GM12878 (cell line): ENCODE measurements at regions not wholly inside any gene's neighbourhood (a gene's known extent, or its start where the extent isn't known, plus 50 kb on each side); places are given as distances from the start of the nearest gene placed in this dataset.

Source experiments
- ATAC-seq: fragments of 200-7000 bp; cut with Tn5 transposase; 3 replicates; pipeline ENCODE4 v1.9.1; 2020; ENCODE audit warnings: mild to moderate bottlenecking, moderate library complexity
- BruUV-seq: library from RNA; stranded (reverse); fragments of 400-500 nt; replicated peaks from 2 replicates; lab custom pipeline; 2021; lab: Mats Ljungman, UMichigan
- CTCF ChIA-PET: fragments of 300-600 bp; sonication (Branson Sonifier 250); formaldehyde crosslinking; extraction: SDS; loops from one replicate; lab custom pipeline; 2021; ENCODE audit warnings: inconsistent platforms; lab: Yijun Ruan, JAX
- POLR2A ChIA-PET: fragments of 350-600 bp; formaldehyde crosslinking; extraction: SDS; loops from one replicate; lab custom pipeline; 2021; ENCODE audit warnings: inconsistent platforms; lab: Charles Lee
- RAD21 ChIA-PET: fragments of 300-600 bp; sonication (Branson Sonifier 250); formaldehyde crosslinking; loops from one replicate; lab custom pipeline; 2023; ENCODE audit warnings: antibody characterized with exemption; ENCODE audit not compliant: unreplicated experiment; lab: Charles Lee
- SMC1A ChIA-PET: fragments of 300-600 bp; sonication (Branson Sonifier 250); formaldehyde crosslinking; loops from one replicate; lab custom pipeline; 2023; ENCODE audit not compliant: unreplicated experiment, uncharacterized antibody; lab: Charles Lee
- DNase-seq: peaks from one replicate; pipeline ENCODE4 v3.0.0-alpha.2; 2011; ENCODE audit warnings: low read depth, low spot score
- FAIRE-seq: peaks from 3 replicates; lab custom pipeline; 2011; peaks lifted over from hg19 to GRCh38; lab: Jason Lieb, UNC
- H2AFZ ChIP-seq: 2 replicates; pipeline ENCODE4 v1.6.0; 2011; ENCODE audit warnings: low read depth, low read length, control low read depth; ENCODE audit not compliant: control insufficient read depth
- H3K27ac ChIP-seq: 2 replicates; pipeline ENCODE4 v1.5.1; 2011; ENCODE audit warnings: control low read depth; ENCODE audit not compliant: control insufficient read depth, insufficient read depth
- H3K27me3 ChIP-seq, 2 experiments: replicated peaks in 1 of 2; 2 replicates each; pipeline versions ENCODE4 v1.6.0 to v1.6.1; 2011; ENCODE audit warnings: low read length in 1 of 2; ENCODE audit not compliant: control insufficient read depth in 2 of 2, insufficient read depth in 2 of 2
- H3K36me3 ChIP-seq, 2 experiments: 2 replicates each; pipeline ENCODE4 v1.5.1; 2011; ENCODE audit warnings: low read length in 1 of 2; ENCODE audit not compliant: control insufficient read depth in 2 of 2, insufficient read depth in 2 of 2
- H3K4me1 ChIP-seq: 2 replicates; pipeline ENCODE4 v1.6.1; 2011; ENCODE audit warnings: mild to moderate bottlenecking, low read length, moderate library complexity, mixed read lengths; ENCODE audit not compliant: control insufficient read depth, insufficient read depth
- H3K4me2 ChIP-seq: 2 replicates; pipeline ENCODE4 v1.6.0; 2011; ENCODE audit warnings: control low read depth; ENCODE audit not compliant: control insufficient read depth, insufficient read depth
- H3K4me3 ChIP-seq: fragments of 200-600 bp; sonication (generic); 2 replicates; pipeline ENCODE4 v1.5.1; 2016
- H3K79me2 ChIP-seq: 2 replicates; pipeline ENCODE4 v1.6.0; 2011; ENCODE audit warnings: low read length; ENCODE audit not compliant: control insufficient read depth, insufficient read depth
- H3K9ac ChIP-seq: 2 replicates; pipeline ENCODE4 v1.8.0; 2011; ENCODE audit warnings: low read length, control low read depth, mixed read lengths; ENCODE audit not compliant: control insufficient read depth, insufficient read depth
- H3K9me3 ChIP-seq: replicated peaks from 3 replicates; pipeline ENCODE4 v1.5.1; 2011; ENCODE audit warnings: mild to moderate bottlenecking, low read length; ENCODE audit not compliant: control insufficient read depth, insufficient read depth
- H4K20me1 ChIP-seq: 2 replicates; pipeline ENCODE4 v1.6.0; 2011; ENCODE audit not compliant: control insufficient read depth, insufficient read depth
- BCL11A ChIP-seq: IDR thresholded peaks from 2 replicates; pipeline ENCODE4 v1.6.1; 2011; ENCODE audit warnings: low read depth, low read length
- GABPA ChIP-seq: IDR thresholded peaks from 2 replicates; pipeline ENCODE4 v1.6.1; 2014; ENCODE audit warnings: antibody characterized with exemption, low read depth, mild to moderate bottlenecking, inconsistent platforms
- KAT2A ChIP-seq: conservative IDR thresholded peaks from 2 replicates; pipeline ENCODE4 v1.6.1; 2011; ENCODE audit warnings: low read depth, low read length; ENCODE audit not compliant: control insufficient read depth
- NKRF ChIP-seq: fragments of 450-650 bp; conservative IDR thresholded peaks from 2 replicates; pipeline ENCODE4 v1.6.1; 2017; ENCODE audit warnings: mild to moderate bottlenecking, moderate library complexity
- TCF7 ChIP-seq: IDR thresholded peaks from 2 replicates; pipeline ENCODE4 v1.6.1; 2014; ENCODE audit warnings: antibody characterized with exemption, borderline replicate concordance
- ZBTB33 ChIP-seq: fragments of 450-650 bp; IDR thresholded peaks from 2 replicates; pipeline ENCODE4 v1.6.1; 2017; ENCODE audit warnings: mild to moderate bottlenecking
- WGBS: methylation state at CpG from one replicate; pipeline ENCODE4 v1.1.6; 2016; ENCODE audit warnings: low lambda C conversion rate; ENCODE audit not compliant: insufficient replicate concordance, insufficient coverage; ENCODE audit errors: missing lambda C conversion rate; 5-methylcytosine and 5-hydroxymethylcytosine counted together
- in situ Hi-C: fragments of 300-500 bp; cut with MboI; formaldehyde crosslinking; loops from 9 replicates; pipeline ENCODE4 v1.14.3; 2018; ENCODE audit warnings: mixed read lengths
- intact Hi-C: fragments of 100-400 bp; cut with micrococcal nuclease; formaldehyde crosslinking; loops from one replicate; pipeline ENCODE4 v1.14.2; 2022; ENCODE audit not compliant: unreplicated experiment
- TF ChIP-seq, protein P1 (sequence below): fragments of 450-650 bp; IDR thresholded peaks from 2 replicates; pipeline ENCODE4 v1.6.1; 2017; ENCODE audit warnings: antibody characterized with exemption, mild to moderate bottlenecking, moderate library complexity
- TF ChIP-seq, protein P2 (sequence below): IDR thresholded peaks from 2 replicates; pipeline ENCODE4 v1.6.1; 2012; ENCODE audit warnings: low read depth, low read length, improper control_type of control experiment

- TF ChIP-seq, protein P1, sequence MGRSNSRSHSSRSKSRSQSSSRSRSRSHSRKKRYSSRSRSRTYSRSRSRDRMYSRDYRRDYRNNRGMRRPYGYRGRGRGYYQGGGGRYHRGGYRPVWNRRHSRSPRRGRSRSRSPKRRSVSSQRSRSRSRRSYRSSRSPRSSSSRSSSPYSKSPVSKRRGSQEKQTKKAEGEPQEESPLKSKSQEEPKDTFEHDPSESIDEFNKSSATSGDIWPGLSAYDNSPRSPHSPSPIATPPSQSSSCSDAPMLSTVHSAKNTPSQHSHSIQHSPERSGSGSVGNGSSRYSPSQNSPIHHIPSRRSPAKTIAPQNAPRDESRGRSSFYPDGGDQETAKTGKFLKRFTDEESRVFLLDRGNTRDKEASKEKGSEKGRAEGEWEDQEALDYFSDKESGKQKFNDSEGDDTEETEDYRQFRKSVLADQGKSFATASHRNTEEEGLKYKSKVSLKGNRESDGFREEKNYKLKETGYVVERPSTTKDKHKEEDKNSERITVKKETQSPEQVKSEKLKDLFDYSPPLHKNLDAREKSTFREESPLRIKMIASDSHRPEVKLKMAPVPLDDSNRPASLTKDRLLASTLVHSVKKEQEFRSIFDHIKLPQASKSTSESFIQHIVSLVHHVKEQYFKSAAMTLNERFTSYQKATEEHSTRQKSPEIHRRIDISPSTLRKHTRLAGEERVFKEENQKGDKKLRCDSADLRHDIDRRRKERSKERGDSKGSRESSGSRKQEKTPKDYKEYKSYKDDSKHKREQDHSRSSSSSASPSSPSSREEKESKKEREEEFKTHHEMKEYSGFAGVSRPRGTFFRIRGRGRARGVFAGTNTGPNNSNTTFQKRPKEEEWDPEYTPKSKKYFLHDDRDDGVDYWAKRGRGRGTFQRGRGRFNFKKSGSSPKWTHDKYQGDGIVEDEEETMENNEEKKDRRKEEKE = no peak
- TF ChIP-seq GABPA (no peak), NKRF (no peak), BCL11A (no peak), KAT2A (no peak)
These were observed 166.1 kb downstream of the SNAPC1 start (continued) for GRCh38 chr14:61928300-61928699.

DNA sequence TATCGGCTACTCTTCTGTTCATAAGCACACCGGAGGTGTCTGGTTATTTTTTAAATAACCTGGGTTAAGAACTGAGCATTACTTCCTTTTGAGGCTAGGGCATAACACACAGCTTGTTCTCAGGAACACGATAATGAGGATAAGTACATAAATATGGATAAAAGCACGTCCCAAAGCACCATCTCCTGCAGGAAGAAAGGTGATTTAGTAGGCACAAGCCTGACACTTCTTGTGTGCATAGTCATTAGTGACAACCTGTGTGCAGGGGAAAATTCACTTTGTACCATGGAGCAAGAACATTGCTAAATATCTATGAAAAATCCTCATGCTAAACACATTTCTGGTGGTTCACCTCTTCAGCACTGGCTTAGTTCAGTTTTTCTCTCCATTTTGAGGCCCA, 166.5 kb downstream of the SNAPC1 start:
- POLR2A ChIA-PET = interaction anchor here (0.6 kb wide), 1 partner anchor 395 kb away, joined by 6 read pairs; no protein-coding TSS in a partner anchor
- 30% methylated on average over 4 of the region's 4 CpGs for WGBS
- Histone ChIP-seq H3K4me1 (no peaks in the 10 kb centered on the region), H3K4me2 (no peak overlapping the region), H3K79me2 (no peaks in the 10 kb centered on the region), H4K20me1 (no peaks in the 10 kb centered on the region), H3K36me3 (no peaks in the 10 kb centered on the region), H3K9ac (no peak overlapping the region), H3K9me3 (no peaks in the 10 kb centered on the region), H3K4me3 (no peak overlapping the region), H3K27me3 (no peaks in the 10 kb centered on the region; a peak in 1 of 4 replicates), H2AFZ (no peak overlapping the region), H3K27ac (no peak overlapping the region)
- intact Hi-C loops (no loop called here), in situ Hi-C loops (no loop called here)
- SMC1A ChIA-PET = interaction anchor here (0.6 to 6.1 kb wide), 5 partner anchors 12 to 1516 kb away, joined by 3 to 176 read pairs (median 3); no protein-coding TSS in a partner anchor
- CTCF ChIA-PET = interaction anchor here (0.7 to 5.8 kb wide), 4 partner anchors 68 to 331 kb away, joined by 3 to 206 read pairs (median 4); no protein-coding TSS in a partner anchor
- no peak for FAIRE-seq
- TF ChIP-seq TCF7 = no peak
- TF ChIP-seq, protein P2, sequence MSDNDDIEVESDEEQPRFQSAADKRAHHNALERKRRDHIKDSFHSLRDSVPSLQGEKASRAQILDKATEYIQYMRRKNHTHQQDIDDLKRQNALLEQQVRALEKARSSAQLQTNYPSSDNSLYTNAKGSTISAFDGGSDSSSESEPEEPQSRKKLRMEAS = no peak
- no peak for TF ChIP-seq ZBTB33
- ATAC-seq = no peak
- RAD21 ChIA-PET = interaction anchor here (4.9 kb wide), 1 partner anchor 197 kb away, joined by 142 read pairs; no protein-coding TSS in a partner anchor
- DNase-seq = no peak
- BruUV-seq = no TSS peak
